Sciatic nerve (tissue), 2 donors: ENCODE measurements at regions not wholly inside any gene's neighbourhood (a gene's known extent, or its start where the extent isn't known, plus 50 kb on each side); places are given as distances from the start of the nearest gene placed in this dataset.
"Not testable (repeated sequence)": the region's sequence is repeated elsewhere in the genome, so short reads cannot be mapped to it uniquely, and the experiment has no call there.

Experiments used
- ATAC-seq: fragments of 200-7000 bp; cut with Tn5 transposase; one replicate; pipeline ENCODE4 v1.9.1; 2020; ENCODE audit warnings: mild to moderate bottlenecking, moderate library complexity
- DNase-seq: peaks from one replicate; pipeline ENCODE4 v3.0.0-alpha.2; 2020; ENCODE audit warnings: low spot score
- intact Hi-C: fragments of 100-400 bp; cut with DNase I; formaldehyde crosslinking; loops from one replicate; pipeline ENCODE4 v1.14.2; 2022
- donor health status: DM: no; HTN: no; CAD: no.
- donor health status: DM: no; HTN: no; CAD: no.

- ATAC-seq, DNase-seq, intact Hi-C loops: not testable (repeated sequence)
Observed at GRCh38 chr9:38848966-38849365, 129.0 kb upstream of the FAM240B start.

- intact Hi-C loops, ATAC-seq, DNase-seq: not testable (repeated sequence)
Observed at GRCh38 chr9:38840213-38840612, 120.3 kb upstream of the FAM240B start.

GRCh38 chr9:38833706-38834105, 113.8 kb upstream of the FAM240B start:
- intact Hi-C loops, ATAC-seq, DNase-seq: not testable (repeated sequence)

GRCh38 chr9:38813855-38814254, 93.9 kb upstream of the FAM240B start:
- ATAC-seq, DNase-seq, intact Hi-C loops: not testable (repeated sequence)

- ATAC-seq, intact Hi-C loops, DNase-seq: not testable (repeated sequence)
Observed at GRCh38 chr9:38807919-38808459, 88.1 kb upstream of the FAM240B start.

- intact Hi-C loops = no loop called here
- ATAC-seq = no peak
Observed at GRCh38 chr9:38771593-38771992, 51.7 kb upstream of the FAM240B start.

More at GRCh38 chr9:38771593-38771992, 51.7 kb upstream of the FAM240B start:
- no peak for DNase-seq
